GM13977 (cell line): ENCODE measurements at regions not wholly inside any gene's neighbourhood (a gene's known extent, or its start where the extent isn't known, plus 50 kb on each side); places are given as distances from the start of the nearest gene placed in this dataset.
A peak's percentile ranks its signal among the peaks of the same experiment; 100 is the strongest.

Experiments used
- DNase-seq: peaks from one replicate; pipeline ENCODE4 v3.0.0; 2012; ENCODE audit warnings: low spot score
- in situ Hi-C: fragments of 300-500 bp; cut with MboI; formaldehyde crosslinking; loops from one replicate; pipeline ENCODE4 v1.12.0; 2022; ENCODE audit warnings: low sequenced_read_pairs, low pct_unique_long_range_greater_than_20kb, mixed read lengths, inconsistent platforms; ENCODE audit not compliant: unreplicated experiment
- TF ChIP-seq, protein P1 (sequence below): IDR thresholded peaks from 2 replicates; pipeline ENCODE4 v1.5.1; 2012; ENCODE audit warnings: mild to moderate bottlenecking, control low read depth; ENCODE audit not compliant: insufficient read depth; ENCODE audit errors: extremely low read depth, missing control alignments

DNA sequence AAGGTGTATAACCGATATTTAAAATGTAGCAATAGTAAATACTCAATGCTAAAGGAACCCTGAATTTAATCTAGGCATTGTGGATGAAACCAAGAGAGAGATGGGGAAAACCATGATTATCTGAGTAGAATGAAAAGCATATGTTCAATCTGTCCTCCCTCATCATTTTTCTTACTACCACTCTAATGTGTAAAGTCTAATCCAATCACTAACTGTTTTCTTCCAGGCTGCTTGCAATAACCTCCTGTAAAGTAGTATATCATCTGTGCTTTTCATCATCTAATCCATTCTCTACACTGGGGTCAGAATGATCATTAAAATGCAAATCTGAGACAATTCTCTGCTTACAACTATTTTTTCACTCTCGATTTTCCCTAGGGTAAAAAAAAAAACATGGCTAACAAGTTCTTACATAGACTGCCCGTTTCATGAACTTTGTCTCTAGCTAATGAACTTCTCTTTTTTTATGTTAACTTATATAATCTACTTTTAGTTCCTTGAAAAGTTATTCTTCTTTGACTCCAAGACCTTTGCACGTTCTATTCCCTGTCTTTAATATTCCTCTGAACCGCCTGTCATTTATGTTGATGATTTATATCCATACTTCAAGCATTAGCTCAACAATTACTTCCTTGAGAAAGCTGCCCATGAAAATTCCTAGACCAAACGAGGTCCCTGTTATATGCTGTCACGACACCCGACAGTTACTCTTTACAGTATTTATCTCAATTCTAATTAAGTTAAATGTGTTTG lies 94.7 kb upstream of the SLC8A1 start:
- in situ Hi-C loops: no loop called here
- DNase-seq: no peak
- TF ChIP-seq, protein P1, sequence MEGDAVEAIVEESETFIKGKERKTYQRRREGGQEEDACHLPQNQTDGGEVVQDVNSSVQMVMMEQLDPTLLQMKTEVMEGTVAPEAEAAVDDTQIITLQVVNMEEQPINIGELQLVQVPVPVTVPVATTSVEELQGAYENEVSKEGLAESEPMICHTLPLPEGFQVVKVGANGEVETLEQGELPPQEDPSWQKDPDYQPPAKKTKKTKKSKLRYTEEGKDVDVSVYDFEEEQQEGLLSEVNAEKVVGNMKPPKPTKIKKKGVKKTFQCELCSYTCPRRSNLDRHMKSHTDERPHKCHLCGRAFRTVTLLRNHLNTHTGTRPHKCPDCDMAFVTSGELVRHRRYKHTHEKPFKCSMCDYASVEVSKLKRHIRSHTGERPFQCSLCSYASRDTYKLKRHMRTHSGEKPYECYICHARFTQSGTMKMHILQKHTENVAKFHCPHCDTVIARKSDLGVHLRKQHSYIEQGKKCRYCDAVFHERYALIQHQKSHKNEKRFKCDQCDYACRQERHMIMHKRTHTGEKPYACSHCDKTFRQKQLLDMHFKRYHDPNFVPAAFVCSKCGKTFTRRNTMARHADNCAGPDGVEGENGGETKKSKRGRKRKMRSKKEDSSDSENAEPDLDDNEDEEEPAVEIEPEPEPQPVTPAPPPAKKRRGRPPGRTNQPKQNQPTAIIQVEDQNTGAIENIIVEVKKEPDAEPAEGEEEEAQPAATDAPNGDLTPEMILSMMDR: no peak

DNA sequence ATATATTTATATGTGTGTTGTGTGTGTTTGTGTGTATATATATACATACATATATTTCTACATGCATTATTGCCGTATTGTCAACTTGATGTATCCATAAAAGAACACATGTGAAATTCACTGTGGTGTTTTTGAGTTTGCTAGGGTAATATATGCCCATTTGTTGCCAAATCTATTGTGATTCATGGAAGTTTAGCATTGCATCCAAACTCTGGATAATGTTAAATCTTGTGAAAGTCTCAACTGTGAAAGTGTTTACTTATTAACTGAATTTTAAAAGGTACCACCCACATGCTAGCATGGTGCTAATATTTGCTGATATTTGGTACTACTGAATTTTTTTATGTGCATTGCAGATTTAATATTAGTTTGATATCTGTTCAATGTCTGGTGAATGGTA lies 96.6 kb upstream of the SLC8A1 start:
- in situ Hi-C loops: no loop called here
- no peak for DNase-seq
- TF ChIP-seq, protein P1: no peak

DNA sequence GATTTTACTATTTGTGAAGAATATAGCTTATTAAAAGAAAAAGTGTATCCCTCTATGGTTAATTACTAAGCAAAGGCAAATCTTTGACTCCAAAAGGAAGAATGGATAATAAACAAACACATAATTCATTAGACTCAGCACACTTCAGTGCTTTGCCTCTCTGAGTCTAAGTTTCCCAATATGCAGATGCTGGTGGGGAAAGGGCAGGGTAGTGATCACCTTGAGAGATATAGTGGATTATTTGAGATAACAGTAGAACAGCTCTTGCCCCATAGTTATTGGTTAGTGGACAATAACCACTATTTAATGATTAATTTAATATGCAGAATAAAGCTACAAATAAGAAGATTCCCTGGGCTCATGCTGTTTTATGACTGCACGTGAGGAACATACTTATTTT lies 98.2 kb upstream of the SLC8A1 start:
- TF ChIP-seq, protein P1: no peak
- in situ Hi-C loops: loop anchor here (10.0 kb wide), 1 partner anchor 635 kb away; no protein-coding TSS in a partner anchor
- DNase-seq: no peak

DNA sequence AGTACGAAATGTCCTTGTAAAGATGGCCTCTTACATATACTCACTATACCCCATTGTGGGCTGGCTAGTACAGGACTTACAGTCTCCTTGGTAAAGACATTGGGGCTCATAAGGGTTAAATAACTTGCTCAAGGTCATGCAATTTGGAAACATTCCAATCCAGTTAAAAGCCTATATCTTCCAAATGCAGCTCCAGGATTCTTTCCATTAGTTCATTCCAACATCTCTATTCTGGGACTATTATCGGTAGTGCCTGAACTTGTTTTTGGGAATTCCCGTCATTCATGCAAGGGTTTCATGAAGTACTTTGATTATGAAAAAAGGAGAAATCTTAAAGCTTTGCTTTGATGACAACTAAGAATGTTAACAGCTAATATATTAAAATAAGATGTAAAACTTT lies 99.2 kb upstream of the SLC8A1 start:
- DNase-seq: no peak
- in situ Hi-C loops: loop anchor here (10.0 kb wide), 1 partner anchor 636 kb away; no protein-coding TSS in a partner anchor
- TF ChIP-seq, protein P1: no peak

DNA sequence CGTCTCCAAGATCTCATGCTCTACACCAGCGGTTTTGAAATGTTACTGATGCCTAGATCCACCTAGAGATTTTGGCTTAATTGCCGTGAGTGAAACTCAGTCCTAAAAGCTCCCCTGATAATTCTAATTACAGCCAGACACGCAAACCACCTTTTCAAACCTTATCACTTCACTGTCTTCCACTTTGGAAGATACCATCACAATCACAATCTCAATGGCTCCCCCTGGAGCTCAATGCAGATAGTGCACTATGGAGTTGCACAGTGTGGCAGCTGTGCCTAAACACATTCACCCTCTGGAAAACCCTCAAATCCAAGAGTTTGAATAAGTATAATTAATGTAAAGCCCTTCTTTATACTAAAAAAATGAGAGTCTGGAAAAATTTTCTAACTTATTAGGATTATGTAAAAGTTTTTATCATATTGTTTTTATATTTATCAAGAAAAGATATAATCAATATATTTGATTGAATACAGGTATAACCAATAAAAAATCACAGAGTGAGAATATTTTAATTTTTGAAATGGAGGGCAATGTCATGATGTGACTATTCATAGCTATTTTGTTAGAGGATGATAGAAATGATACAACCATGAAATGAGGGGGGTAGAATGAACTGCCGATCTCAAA lies 102.9 kb upstream of the SLC8A1 start:
- in situ Hi-C loops: loop anchor here (10.0 kb wide), 1 partner anchor 640 kb away; no protein-coding TSS in a partner anchor
- DNase-seq: peak; percentile 15
- TF ChIP-seq, protein P1: peak; percentile 89

DNA sequence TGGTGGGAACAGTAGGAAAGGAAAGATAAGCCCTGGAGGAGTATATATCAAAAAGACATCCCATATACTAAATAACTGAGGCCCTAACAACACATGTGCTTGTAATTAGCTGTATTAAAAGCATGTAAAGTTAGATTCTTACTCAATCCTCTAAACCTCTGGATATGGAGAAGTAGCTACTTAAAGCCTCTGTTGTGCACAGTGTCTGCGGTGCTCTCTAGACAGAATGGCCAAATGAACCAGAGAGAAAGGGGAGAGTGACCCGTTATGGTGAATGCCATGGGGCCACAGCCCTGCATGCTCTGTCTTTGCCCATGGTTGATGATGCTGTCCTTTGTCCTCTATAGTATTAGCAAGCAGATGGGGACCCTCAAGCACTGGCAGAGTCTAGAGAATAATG lies 104.4 kb upstream of the SLC8A1 start:
- in situ Hi-C loops: loop anchor here (10.0 kb wide), 1 partner anchor 641 kb away; no protein-coding TSS in a partner anchor
- TF ChIP-seq, protein P1: no peak
- no peak for DNase-seq
